Vagina (tissue), 2 donors: ENCODE measurements at regions not wholly inside any gene's neighbourhood (a gene's known extent, or its start where the extent isn't known, plus 50 kb on each side); places are given as distances from the start of the nearest gene placed in this dataset.

ENCODE experiments used
- DNase-seq, 2 donors: peaks; one replicate each; pipeline ENCODE4 v3.0.0-alpha.2; 2017; ENCODE audit errors: extremely low spot score in 2 of 2
- H3K27ac ChIP-seq: fragments of 200-600 bp; sonication (generic); one replicate; pipeline ENCODE4 v1.5.1; 2019
- H3K27me3 ChIP-seq: fragments of 200-600 bp; sonication (generic); one replicate; pipeline ENCODE4 v1.5.1; 2019
- H3K36me3 ChIP-seq, 2 donors: fragments of 200-600 bp; sonication (generic); one replicate each; pipeline ENCODE4 v1.5.1; 2017 to 2019
- H3K4me1 ChIP-seq: fragments of 200-600 bp; sonication (generic); one replicate; pipeline ENCODE4 v1.5.1; 2019
- H3K4me3 ChIP-seq, 2 donors: fragments of 200-600 bp; sonication (generic); 1 replicate in 1 of 2; 2 replicates in 1 of 2; pipeline ENCODE4 v1.5.1; 2016 to 2019
- H3K9me3 ChIP-seq: fragments of 200-600 bp; sonication (generic); one replicate; pipeline ENCODE4 v1.5.1; 2019
- CTCF ChIP-seq, 3 experiments: fragments of 450-650 bp in 2 of 3; fragments of 200-600 bp in 1 of 3; sonication (generic) in 1 of 3; IDR thresholded peaks; one replicate each; pipeline ENCODE4 v1.5.1; 2017 to 2019; ENCODE audit warnings: antibody characterized with exemption in 3 of 3, mild to moderate bottlenecking in 2 of 3, moderate library complexity in 2 of 3
- POLR2A ChIP-seq, 2 donors: fragments of 450-650 bp; IDR thresholded peaks; one replicate each; pipeline ENCODE4 v1.6.1; 2017; ENCODE audit warnings: antibody characterized with exemption in 2 of 2, mild to moderate bottlenecking in 2 of 2, moderate library complexity in 2 of 2
- POLR2AphosphoS5 ChIP-seq, 2 donors: sonication (generic); formaldehyde crosslinking; IDR thresholded peaks; one replicate each; pipeline ENCODE4 v1.9.0; 2017; ENCODE audit warnings: antibody characterized with exemption in 2 of 2, mild to moderate bottlenecking in 2 of 2, low read depth in 1 of 2; ENCODE audit not compliant: insufficient read depth in 1 of 2
- intact Hi-C: fragments of 100-400 bp; cut with DNase I; formaldehyde crosslinking; loops from one replicate; pipeline ENCODE4 v1.15.1; 2023

- Histone ChIP-seq H3K36me3 (no peaks in the 10 kb centered on the region), H3K4me1 (no peaks in the 10 kb centered on the region), H3K9me3 (no peaks in the 10 kb centered on the region), H3K27me3 (no peaks in the 10 kb centered on the region), H3K4me3 (no peak overlapping the region), H3K27ac (no peak overlapping the region)
- DNase-seq: no peak
- intact Hi-C loops: no loop called here
- TF ChIP-seq CTCF (IDR thresholded peaks at IDR 0.05) (no peak), POLR2A (IDR thresholded peaks at IDR 0.05) (no peak), POLR2AphosphoS5 (IDR thresholded peaks at IDR 0.05; ENCODE audit: insufficient read depth in 1 of 2, low read depth in 1 of 2) (no peak)
Observed at GRCh38 chr13:52949742-52950141, 78.9 kb upstream of the OLFM4 start.

GRCh38 chr13:52949044-52949443 lies 79.6 kb upstream of the OLFM4 start:
- Histone ChIP-seq H3K27me3 (no peaks in the 10 kb centered on the region), H3K36me3 (no peaks in the 10 kb centered on the region), H3K4me3 (no peak overlapping the region), H3K4me1 (no peaks in the 10 kb centered on the region), H3K27ac (no peak overlapping the region), H3K9me3 (no peaks in the 10 kb centered on the region)
- intact Hi-C loops: no loop called here
- no peak for DNase-seq
- TF ChIP-seq CTCF (IDR thresholded peaks at IDR 0.05) (no peak), POLR2A (IDR thresholded peaks at IDR 0.05) (no peak), POLR2AphosphoS5 (IDR thresholded peaks at IDR 0.05; ENCODE audit: insufficient read depth in 1 of 2, low read depth in 1 of 2) (no peak)

GRCh38 chr13:52947921-52948373 lies 80.7 kb upstream of the OLFM4 start:
- no peak for DNase-seq
- no peaks in the 10 kb centered on the region for H3K9me3 ChIP-seq
- TF ChIP-seq CTCF (IDR thresholded peaks at IDR 0.05) (no peak), POLR2AphosphoS5 (IDR thresholded peaks at IDR 0.05; ENCODE audit: insufficient read depth in 1 of 2, low read depth in 1 of 2) (no peak), POLR2A (IDR thresholded peaks at IDR 0.05) (no peak)
- no peaks in the 10 kb centered on the region for H3K27me3 ChIP-seq
- no peak overlapping the region for H3K27ac ChIP-seq
- intact Hi-C loops: no loop called here
- H3K4me1 ChIP-seq: no peaks in the 10 kb centered on the region
- no peak overlapping the region for H3K4me3 ChIP-seq
- no peaks in the 10 kb centered on the region for H3K36me3 ChIP-seq

GRCh38 chr13:52945348-52945747 lies 83.3 kb upstream of the OLFM4 start:
- DNase-seq: no peak
- no peaks in the 10 kb centered on the region for H3K36me3 ChIP-seq
- intact Hi-C loops: no loop called here
- no peaks in the 10 kb centered on the region for H3K4me1 ChIP-seq
- H3K27me3 ChIP-seq: no peaks in the 10 kb centered on the region
- H3K9me3 ChIP-seq: no peaks in the 10 kb centered on the region
- no peak overlapping the region for H3K27ac ChIP-seq
- TF ChIP-seq POLR2A (IDR thresholded peaks at IDR 0.05): no peak
- no peak for TF ChIP-seq CTCF (IDR thresholded peaks at IDR 0.05)
- no peak for TF ChIP-seq POLR2AphosphoS5 (IDR thresholded peaks at IDR 0.05; ENCODE audit: insufficient read depth in 1 of 2, low read depth in 1 of 2)
- H3K4me3 ChIP-seq: no peak overlapping the region

GRCh38 chr13:52944697-52945096 lies 83.9 kb upstream of the OLFM4 start:
- Histone ChIP-seq H3K4me3 (no peak overlapping the region), H3K27me3 (no peaks in the 10 kb centered on the region), H3K4me1 (no peaks in the 10 kb centered on the region), H3K36me3 (no peaks in the 10 kb centered on the region), H3K27ac (no peak overlapping the region), H3K9me3 (no peaks in the 10 kb centered on the region)
- TF ChIP-seq POLR2AphosphoS5 (IDR thresholded peaks at IDR 0.05; ENCODE audit: insufficient read depth in 1 of 2, low read depth in 1 of 2) (no peak), POLR2A (IDR thresholded peaks at IDR 0.05) (no peak), CTCF (IDR thresholded peaks at IDR 0.05) (no peak)
- no peak for DNase-seq
- intact Hi-C loops: no loop called here
